GM18951 (cell line): ENCODE measurements at regions not wholly inside any gene's neighbourhood (a gene's known extent, or its start where the extent isn't known, plus 50 kb on each side); places are given as distances from the start of the nearest gene placed in this dataset.
"Not testable (repeated sequence)": the region's sequence is repeated elsewhere in the genome, so short reads cannot be mapped to it uniquely, and the experiment has no call there.

Source experiments
- POLR2A ChIP-seq: IDR thresholded peaks from 4 replicates; pipeline ENCODE4 v1.6.1; 2011; ENCODE audit warnings: mild to moderate bottlenecking; ENCODE audit not compliant: insufficient read length, insufficient read depth; ENCODE audit errors: extremely low read depth
- in situ Hi-C: fragments of 300-500 bp; cut with MboI; formaldehyde crosslinking; loops from one replicate; pipeline ENCODE4 v1.12.0; 2022; ENCODE audit warnings: low sequenced_read_pairs, mixed read lengths, inconsistent platforms; ENCODE audit not compliant: unreplicated experiment

GRCh38 chr13:104522235-104523072, 1456.2 kb upstream of the SLC10A2 start:
- no peak for TF ChIP-seq POLR2A
- in situ Hi-C loops, result no loop called here

GRCh38 chr13:104510422-104510821, 1444.2 kb upstream of the SLC10A2 start:
- TF ChIP-seq POLR2A, result no peak
- in situ Hi-C loops, result no loop called here

- in situ Hi-C loops, result not testable (repeated sequence)
Measured at GRCh38 chr13:104493502-104493901, 1427.3 kb upstream of the SLC10A2 start.

GRCh38 chr13:104491916-104492315, 1425.7 kb upstream of the SLC10A2 start:
- no peak for TF ChIP-seq POLR2A
- in situ Hi-C loops, result no loop called here

DNA sequence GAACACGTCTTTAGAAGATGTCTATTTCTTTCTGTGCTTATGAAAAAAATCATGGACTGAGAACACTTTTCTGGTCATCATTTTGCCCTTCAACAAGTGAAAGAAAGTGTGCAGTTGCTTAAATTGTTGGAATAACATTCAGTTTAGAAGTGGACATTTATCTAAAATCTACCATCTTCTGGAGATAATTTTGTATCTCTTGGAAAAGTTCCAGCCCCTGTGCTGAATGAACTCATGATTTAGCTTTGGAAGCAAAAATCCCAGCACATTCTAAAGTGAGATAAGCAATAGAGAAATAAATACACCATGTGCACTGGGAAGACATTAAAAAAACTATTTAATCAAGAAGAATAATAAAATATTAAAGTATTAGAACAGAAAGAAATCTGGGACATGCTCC, 1420.8 kb upstream of the SLC10A2 start:
- no peak for TF ChIP-seq POLR2A
- in situ Hi-C loops, result no loop called here

- in situ Hi-C loops, result no loop called here
Measured at GRCh38 chr13:104485571-104485970, 1419.4 kb upstream of the SLC10A2 start.

DNA sequence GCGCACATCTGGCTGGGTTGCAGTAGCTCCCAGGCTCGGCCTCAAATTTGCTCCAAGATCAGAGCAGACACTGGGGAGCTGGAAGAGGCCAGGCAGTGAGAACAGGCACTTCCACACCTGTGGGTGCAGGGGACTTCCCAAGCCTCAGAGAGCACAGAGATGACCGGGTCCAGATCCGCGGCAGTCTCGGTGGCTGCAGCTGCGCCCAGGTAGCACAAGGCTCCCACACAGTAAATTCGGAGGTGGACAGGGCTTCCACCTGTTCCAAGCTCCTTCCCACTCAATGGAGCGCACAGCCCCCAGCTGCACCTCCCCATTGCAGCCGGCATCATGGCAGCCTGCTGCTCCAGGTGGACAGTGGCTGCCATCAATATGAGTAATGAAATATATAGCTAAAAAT, 1417.4 kb upstream of the SLC10A2 start:
- no peak for TF ChIP-seq POLR2A
- in situ Hi-C loops, result no loop called here

More at GRCh38 chr13:104485571-104485970, 1419.4 kb upstream of the SLC10A2 start:
- no peak for TF ChIP-seq POLR2A

DNA sequence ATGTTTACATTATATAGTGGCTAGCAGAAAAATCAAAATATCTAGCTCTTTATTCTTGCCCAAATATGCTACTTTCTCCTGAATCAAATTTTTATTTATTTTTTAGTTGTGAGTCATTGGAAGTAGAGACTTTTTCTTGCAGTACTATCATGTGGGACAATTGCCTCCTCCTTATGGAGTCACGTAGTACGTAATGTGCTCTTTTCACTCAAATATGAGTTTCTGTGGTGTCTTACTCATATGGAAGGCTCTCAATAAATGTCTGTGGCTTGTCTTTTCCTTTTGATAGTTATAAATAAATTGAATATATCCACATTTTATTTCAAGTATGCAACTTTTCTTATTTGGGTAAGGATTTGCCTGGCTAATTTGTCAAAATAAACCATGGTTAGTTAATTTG, 1411.0 kb upstream of the SLC10A2 start:
- in situ Hi-C loops, result no loop called here
- TF ChIP-seq POLR2A, result no peak

DNA sequence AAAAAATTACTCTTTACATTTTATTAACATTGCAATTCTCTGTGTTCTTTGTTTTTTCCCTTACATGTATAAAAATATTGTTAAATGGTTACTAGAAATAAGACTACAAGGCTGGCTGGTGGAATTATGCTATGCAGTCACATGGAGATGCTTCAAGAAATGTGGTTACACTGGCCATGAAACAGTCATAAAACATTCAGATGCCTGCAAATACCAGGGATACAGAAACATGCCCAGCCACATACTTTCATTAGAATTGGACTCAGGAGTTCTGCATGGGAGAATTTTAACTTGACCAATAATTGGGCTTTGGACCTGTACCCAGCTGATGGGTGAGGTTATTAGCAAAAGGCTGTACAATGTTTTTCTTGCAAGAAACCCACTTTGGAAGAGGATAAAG, 1407.7 kb upstream of the SLC10A2 start:
- in situ Hi-C loops, result no loop called here
- TF ChIP-seq POLR2A, result no peak

DNA sequence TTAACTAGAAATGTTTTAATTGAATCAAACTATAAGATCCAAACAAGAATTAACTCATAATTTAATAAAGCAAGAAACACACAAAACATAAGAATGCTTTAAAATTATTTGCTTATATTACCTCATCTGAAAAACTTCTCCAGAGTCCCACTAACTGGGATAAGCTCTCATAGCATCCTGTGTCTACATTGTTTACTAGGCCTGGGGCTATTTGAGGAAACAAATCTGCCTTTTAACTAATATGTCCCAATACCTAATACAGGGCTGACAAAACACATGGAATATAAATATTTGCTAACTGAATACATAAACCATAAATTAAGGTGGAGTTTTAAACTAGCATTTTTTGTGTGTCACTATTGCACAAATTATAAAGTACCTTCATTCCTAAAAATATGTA, 1399.8 kb upstream of the SLC10A2 start:
- in situ Hi-C loops, result no loop called here
- no peak for TF ChIP-seq POLR2A

GRCh38 chr13:104461049-104461448, 1394.8 kb upstream of the SLC10A2 start:
- no peak for TF ChIP-seq POLR2A
- in situ Hi-C loops, result no loop called here

DNA sequence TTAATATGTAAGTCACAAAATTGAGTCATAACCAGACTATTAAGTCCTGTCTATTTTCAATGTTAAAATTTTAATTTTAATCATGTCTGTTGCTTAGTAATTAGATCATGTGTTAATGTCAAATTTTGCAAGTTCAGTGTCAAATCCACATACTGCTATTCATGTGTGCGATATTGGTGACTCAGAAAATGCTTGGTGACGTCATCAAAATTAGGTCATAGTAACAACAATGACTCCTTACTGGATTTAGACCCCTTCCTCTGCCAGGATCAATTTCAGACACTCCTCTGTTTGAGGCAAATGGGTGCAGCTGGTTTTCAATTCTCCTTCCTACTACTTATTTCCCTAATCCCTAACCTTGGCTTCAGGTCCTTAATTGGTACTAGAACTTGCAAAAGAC, 1394.3 kb upstream of the SLC10A2 start:
- in situ Hi-C loops, result no loop called here
- no peak for TF ChIP-seq POLR2A

DNA sequence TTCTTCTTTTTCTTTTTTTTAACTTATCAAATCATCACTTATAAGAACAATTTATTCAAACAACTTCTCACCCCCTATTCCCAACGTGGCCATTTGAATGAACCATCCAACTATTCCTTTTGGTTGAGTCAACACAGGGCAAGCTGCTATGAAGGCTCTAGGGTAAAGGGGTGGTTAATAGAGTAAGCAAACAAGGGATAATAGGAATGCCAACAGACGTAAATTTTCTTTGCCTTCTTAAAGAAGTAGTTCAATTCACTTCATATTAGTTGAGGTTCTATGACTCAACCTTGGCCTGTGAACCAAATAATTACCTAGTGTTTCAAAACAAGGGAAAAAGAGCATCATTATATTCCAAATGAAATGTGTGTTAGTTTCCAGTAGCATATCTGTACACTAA, 1383.8 kb upstream of the SLC10A2 start:
- no peak for TF ChIP-seq POLR2A
- in situ Hi-C loops, result no loop called here

DNA sequence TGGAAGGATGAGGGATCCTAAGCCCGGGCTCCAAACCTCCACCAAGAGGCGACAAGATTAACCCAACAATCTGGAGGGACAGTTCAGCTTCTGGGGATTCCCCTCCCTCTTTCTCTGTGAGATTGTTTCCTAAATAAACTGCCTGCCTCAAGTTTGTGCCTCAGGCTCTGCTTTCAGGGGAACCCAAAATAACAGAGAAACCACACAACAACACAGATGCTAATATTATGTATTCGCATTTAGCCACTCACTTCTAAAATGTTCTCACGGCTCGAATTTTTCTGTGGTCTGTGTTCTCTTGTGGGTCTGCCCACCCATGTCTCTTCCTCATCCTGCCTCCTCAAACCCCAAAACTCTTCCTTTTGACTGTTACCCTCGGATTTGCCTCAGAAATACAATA, 1381.1 kb upstream of the SLC10A2 start:
- in situ Hi-C loops, result no loop called here

More for the DNA sequence above, 1381.1 kb upstream of the SLC10A2 start:
- TF ChIP-seq POLR2A, result no peak
